TTC549 (cell line): ENCODE measurements at regions not wholly inside any gene's neighbourhood (a gene's known extent, or its start where the extent isn't known, plus 50 kb on each side); places are given as distances from the start of the nearest gene placed in this dataset.

Experiments
- FAIRE-seq: peaks from 2 replicates; lab custom pipeline; 2012; peaks lifted over from hg19 to GRCh38; lab: Jason Lieb, UNC

- no peak for FAIRE-seq
These were observed 217.8 kb upstream of the TLE4 start for GRCh38 chr9:79353856-79354520.

GRCh38 chr9:79357194-79357593, 214.6 kb upstream of the TLE4 start:
- no peak for FAIRE-seq

- no peak for FAIRE-seq
These were observed 214.1 kb upstream of the TLE4 start for GRCh38 chr9:79357616-79358015.

- no peak for FAIRE-seq
These were observed 211.1 kb upstream of the TLE4 start for GRCh38 chr9:79360387-79361347.

GRCh38 chr9:79362100-79363081, 209.4 kb upstream of the TLE4 start:
- FAIRE-seq: no peak

GRCh38 chr9:79369676-79370075, 202.1 kb upstream of the TLE4 start:
- FAIRE-seq: no peak

GRCh38 chr9:79371301-79371700, 200.5 kb upstream of the TLE4 start:
- FAIRE-seq: no peak

GRCh38 chr9:79371948-79372555, 199.7 kb upstream of the TLE4 start:
- FAIRE-seq: no peak

- FAIRE-seq: no peak
These were observed 194.4 kb upstream of the TLE4 start for GRCh38 chr9:79377339-79377855.

GRCh38 chr9:79378107-79378506, 193.7 kb upstream of the TLE4 start:
- FAIRE-seq: no peak

- FAIRE-seq: no peak
These were observed 189.7 kb upstream of the TLE4 start for GRCh38 chr9:79382044-79382443.

- no peak for FAIRE-seq
These were observed 189.3 kb upstream of the TLE4 start for GRCh38 chr9:79382458-79382857.

- no peak for FAIRE-seq
These were observed 188.7 kb upstream of the TLE4 start for GRCh38 chr9:79383096-79383495.

GRCh38 chr9:79384091-79384490, 187.7 kb upstream of the TLE4 start:
- no peak for FAIRE-seq

GRCh38 chr9:79384501-79384900, 187.3 kb upstream of the TLE4 start:
- FAIRE-seq: no peak

GRCh38 chr9:79387101-79387835, 184.5 kb upstream of the TLE4 start:
- no peak for FAIRE-seq

- no peak for FAIRE-seq
These were observed 181.6 kb upstream of the TLE4 start for GRCh38 chr9:79390077-79390698.

GRCh38 chr9:79390781-79391770, 180.7 kb upstream of the TLE4 start:
- FAIRE-seq: no peak

- no peak for FAIRE-seq
These were observed 176.5 kb upstream of the TLE4 start for GRCh38 chr9:79395228-79395627.
